PC-3 (cell line): ENCODE measurements at regions not wholly inside any gene's neighbourhood (a gene's known extent, or its start where the extent isn't known, plus 50 kb on each side); places are given as distances from the start of the nearest gene placed in this dataset.

ENCODE experiments used
- EZH2 ChIP-seq: fragments of 300-600 bp; sonication (generic); IDR thresholded peaks from one replicate; pipeline ENCODE4 v1.6.1; 2017; ENCODE audit warnings: antibody characterized with exemption, mild to moderate bottlenecking, low read length; ENCODE audit not compliant: unreplicated experiment
- TF ChIP-seq, protein P1 (sequence below): fragments of 300-600 bp; sonication (generic); conservative IDR thresholded peaks from 2 replicates; pipeline ENCODE4 v1.5.1; 2017; ENCODE audit warnings: antibody characterized with exemption, low read depth, mild to moderate bottlenecking, low read length

GRCh38 chr19:28542394-28543243 is 670.3 kb downstream of the UQCRFS1 start:
- no peak for TF ChIP-seq EZH2
- TF ChIP-seq, protein P1, sequence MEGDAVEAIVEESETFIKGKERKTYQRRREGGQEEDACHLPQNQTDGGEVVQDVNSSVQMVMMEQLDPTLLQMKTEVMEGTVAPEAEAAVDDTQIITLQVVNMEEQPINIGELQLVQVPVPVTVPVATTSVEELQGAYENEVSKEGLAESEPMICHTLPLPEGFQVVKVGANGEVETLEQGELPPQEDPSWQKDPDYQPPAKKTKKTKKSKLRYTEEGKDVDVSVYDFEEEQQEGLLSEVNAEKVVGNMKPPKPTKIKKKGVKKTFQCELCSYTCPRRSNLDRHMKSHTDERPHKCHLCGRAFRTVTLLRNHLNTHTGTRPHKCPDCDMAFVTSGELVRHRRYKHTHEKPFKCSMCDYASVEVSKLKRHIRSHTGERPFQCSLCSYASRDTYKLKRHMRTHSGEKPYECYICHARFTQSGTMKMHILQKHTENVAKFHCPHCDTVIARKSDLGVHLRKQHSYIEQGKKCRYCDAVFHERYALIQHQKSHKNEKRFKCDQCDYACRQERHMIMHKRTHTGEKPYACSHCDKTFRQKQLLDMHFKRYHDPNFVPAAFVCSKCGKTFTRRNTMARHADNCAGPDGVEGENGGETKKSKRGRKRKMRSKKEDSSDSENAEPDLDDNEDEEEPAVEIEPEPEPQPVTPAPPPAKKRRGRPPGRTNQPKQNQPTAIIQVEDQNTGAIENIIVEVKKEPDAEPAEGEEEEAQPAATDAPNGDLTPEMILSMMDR: no peak
